ENCODE measurements at regions not wholly inside any gene's neighbourhood (a gene's known extent, or its start where the extent isn't known, plus 50 kb on each side); places are given as distances from the start of the nearest gene placed in this dataset.
"Not testable (repeated sequence)": the region's sequence is repeated elsewhere in the genome, so short reads cannot be mapped to it uniquely, and the experiment has no call there.

DNA sequence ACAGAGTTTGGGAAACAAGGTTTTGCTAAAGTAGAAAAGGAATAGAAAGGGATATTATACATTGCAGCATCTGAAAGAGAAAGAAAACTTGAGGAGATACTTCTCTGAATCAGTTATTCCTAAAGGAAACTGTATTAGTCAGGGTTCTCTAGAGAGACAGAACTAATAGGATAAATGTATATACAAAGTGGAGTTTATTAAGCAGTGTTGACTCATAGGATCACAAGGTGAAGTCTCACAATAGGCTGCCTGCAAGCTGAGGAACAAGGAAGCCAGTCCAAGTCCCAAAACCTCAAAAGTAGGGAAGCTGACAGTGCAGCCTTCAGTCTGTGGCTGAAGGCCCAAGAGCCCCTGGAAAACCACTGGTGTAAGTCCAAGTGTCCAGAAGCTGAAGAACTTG is 167.6 kb upstream of the TMEM106B start:
- TF ChIP-seq, protein P1, sequence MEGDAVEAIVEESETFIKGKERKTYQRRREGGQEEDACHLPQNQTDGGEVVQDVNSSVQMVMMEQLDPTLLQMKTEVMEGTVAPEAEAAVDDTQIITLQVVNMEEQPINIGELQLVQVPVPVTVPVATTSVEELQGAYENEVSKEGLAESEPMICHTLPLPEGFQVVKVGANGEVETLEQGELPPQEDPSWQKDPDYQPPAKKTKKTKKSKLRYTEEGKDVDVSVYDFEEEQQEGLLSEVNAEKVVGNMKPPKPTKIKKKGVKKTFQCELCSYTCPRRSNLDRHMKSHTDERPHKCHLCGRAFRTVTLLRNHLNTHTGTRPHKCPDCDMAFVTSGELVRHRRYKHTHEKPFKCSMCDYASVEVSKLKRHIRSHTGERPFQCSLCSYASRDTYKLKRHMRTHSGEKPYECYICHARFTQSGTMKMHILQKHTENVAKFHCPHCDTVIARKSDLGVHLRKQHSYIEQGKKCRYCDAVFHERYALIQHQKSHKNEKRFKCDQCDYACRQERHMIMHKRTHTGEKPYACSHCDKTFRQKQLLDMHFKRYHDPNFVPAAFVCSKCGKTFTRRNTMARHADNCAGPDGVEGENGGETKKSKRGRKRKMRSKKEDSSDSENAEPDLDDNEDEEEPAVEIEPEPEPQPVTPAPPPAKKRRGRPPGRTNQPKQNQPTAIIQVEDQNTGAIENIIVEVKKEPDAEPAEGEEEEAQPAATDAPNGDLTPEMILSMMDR (conservative IDR thresholded peaks at IDR 0.05; ENCODE audit: low read depth in 2 of 2) = not testable (repeated sequence)
- TF ChIP-seq, protein P2, sequence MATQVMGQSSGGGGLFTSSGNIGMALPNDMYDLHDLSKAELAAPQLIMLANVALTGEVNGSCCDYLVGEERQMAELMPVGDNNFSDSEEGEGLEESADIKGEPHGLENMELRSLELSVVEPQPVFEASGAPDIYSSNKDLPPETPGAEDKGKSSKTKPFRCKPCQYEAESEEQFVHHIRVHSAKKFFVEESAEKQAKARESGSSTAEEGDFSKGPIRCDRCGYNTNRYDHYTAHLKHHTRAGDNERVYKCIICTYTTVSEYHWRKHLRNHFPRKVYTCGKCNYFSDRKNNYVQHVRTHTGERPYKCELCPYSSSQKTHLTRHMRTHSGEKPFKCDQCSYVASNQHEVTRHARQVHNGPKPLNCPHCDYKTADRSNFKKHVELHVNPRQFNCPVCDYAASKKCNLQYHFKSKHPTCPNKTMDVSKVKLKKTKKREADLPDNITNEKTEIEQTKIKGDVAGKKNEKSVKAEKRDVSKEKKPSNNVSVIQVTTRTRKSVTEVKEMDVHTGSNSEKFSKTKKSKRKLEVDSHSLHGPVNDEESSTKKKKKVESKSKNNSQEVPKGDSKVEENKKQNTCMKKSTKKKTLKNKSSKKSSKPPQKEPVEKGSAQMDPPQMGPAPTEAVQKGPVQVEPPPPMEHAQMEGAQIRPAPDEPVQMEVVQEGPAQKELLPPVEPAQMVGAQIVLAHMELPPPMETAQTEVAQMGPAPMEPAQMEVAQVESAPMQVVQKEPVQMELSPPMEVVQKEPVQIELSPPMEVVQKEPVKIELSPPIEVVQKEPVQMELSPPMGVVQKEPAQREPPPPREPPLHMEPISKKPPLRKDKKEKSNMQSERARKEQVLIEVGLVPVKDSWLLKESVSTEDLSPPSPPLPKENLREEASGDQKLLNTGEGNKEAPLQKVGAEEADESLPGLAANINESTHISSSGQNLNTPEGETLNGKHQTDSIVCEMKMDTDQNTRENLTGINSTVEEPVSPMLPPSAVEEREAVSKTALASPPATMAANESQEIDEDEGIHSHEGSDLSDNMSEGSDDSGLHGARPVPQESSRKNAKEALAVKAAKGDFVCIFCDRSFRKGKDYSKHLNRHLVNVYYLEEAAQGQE (IDR thresholded peaks at IDR 0.05; ENCODE audit: unreplicated experiment) = not testable (repeated sequence)
